Testis (tissue), 2 donors: ENCODE measurements at regions not wholly inside any gene's neighbourhood (a gene's known extent, or its start where the extent isn't known, plus 50 kb on each side); places are given as distances from the start of the nearest gene placed in this dataset.
"Not testable (repeated sequence)": the region's sequence is repeated elsewhere in the genome, so short reads cannot be mapped to it uniquely, and the experiment has no call there.

Source experiments
- DNase-seq: peaks from one replicate; pipeline ENCODE4 v3.0.0-alpha.2; 2019
- H3K27ac ChIP-seq, 2 donors: fragments of 200-600 bp; sonication (generic); one replicate each; pipeline ENCODE4 v1.5.1; 2019
- H3K27me3 ChIP-seq: fragments of 200-600 bp; sonication (generic); one replicate; pipeline ENCODE4 v1.5.1; 2019
- H3K36me3 ChIP-seq: fragments of 200-600 bp; sonication (generic); one replicate; pipeline ENCODE4 v1.5.1; 2017; ENCODE audit warnings: low read depth; ENCODE audit errors: missing control alignments
- H3K4me1 ChIP-seq: fragments of 200-600 bp; sonication (generic); one replicate; pipeline ENCODE4 v1.5.1; 2019
- H3K4me3 ChIP-seq, 2 donors: fragments of 200-600 bp; sonication (generic); one replicate each; pipeline ENCODE4 v1.5.1; 2017 to 2019
- H3K9me3 ChIP-seq: fragments of 200-600 bp; sonication (generic); one replicate; pipeline ENCODE4 v1.5.1; 2017
- CTCF ChIP-seq, 3 experiments: fragments of 450-650 bp in 2 of 3; fragments of 200-600 bp in 1 of 3; sonication (generic) in 1 of 3; IDR thresholded peaks; one replicate each; pipeline ENCODE4 v1.5.1; 2016 to 2019; ENCODE audit warnings: antibody characterized with exemption in 3 of 3, mild to moderate bottlenecking in 2 of 3, moderate library complexity in 1 of 3
- POLR2A ChIP-seq: fragments of 450-650 bp; IDR thresholded peaks from one replicate; pipeline ENCODE4 v1.6.1; 2017; ENCODE audit warnings: antibody characterized with exemption, mild to moderate bottlenecking, moderate library complexity
- WGBS, 2 donors: methylation state at CpG; one replicate each; pipeline ENCODE4 v1.1.5; 2018; 5-methylcytosine and 5-hydroxymethylcytosine counted together
- intact Hi-C: fragments of 100-400 bp; cut with DNase I; formaldehyde crosslinking; loops from one replicate; pipeline ENCODE4 v1.15.1; 2023; ENCODE audit warnings: low total_unique reads

GRCh38 chr7:119996634-119997033 lies 276.3 kb upstream of the KCND2 start:
- intact Hi-C loops: no loop called here
- 60 to 66% methylated on average over 3 of the region's 3 CpGs for WGBS, 2 donors
- TF ChIP-seq CTCF (IDR thresholded peaks at IDR 0.05): no peak
- TF ChIP-seq POLR2A: no peak
- no peaks in the 10 kb centered on the region for H3K4me1 ChIP-seq
- no peaks in the 10 kb centered on the region for H3K9me3 ChIP-seq
- DNase-seq: no peak
- H3K4me3 ChIP-seq: no peak overlapping the region
- no peaks in the 10 kb centered on the region for H3K36me3 ChIP-seq
- H3K27ac ChIP-seq: no peak overlapping the region
- no peaks in the 10 kb centered on the region for H3K27me3 ChIP-seq

- no peak for TF ChIP-seq CTCF (IDR thresholded peaks at IDR 0.05)
- TF ChIP-seq POLR2A: no peak
- 92 to 94% methylated on average over 5 of the region's 5 CpGs for WGBS, 2 donors
- Histone ChIP-seq H3K4me1 (no peaks in the 10 kb centered on the region), H3K27me3 (no peaks in the 10 kb centered on the region), H3K27ac (no peak overlapping the region), H3K36me3 (no peaks in the 10 kb centered on the region), H3K9me3 (no peaks in the 10 kb centered on the region), H3K4me3 (no peak overlapping the region)
- DNase-seq: no peak
- intact Hi-C loops: no loop called here
Observed at GRCh38 chr7:119999738-120000475, 273.1 kb upstream of the KCND2 start.

GRCh38 chr7:120005720-120006119 lies 267.3 kb upstream of the KCND2 start:
- no peaks in the 10 kb centered on the region for H3K9me3 ChIP-seq
- TF ChIP-seq CTCF (IDR thresholded peaks at IDR 0.05) (no peak), POLR2A (no peak)
- 91 to 96% methylated on average over 6 of the region's 6 CpGs for WGBS, 2 donors
- H3K4me1 ChIP-seq: no peaks in the 10 kb centered on the region
- no peak overlapping the region for H3K27ac ChIP-seq
- H3K27me3 ChIP-seq: no peaks in the 10 kb centered on the region
- no peak overlapping the region for H3K4me3 ChIP-seq
- H3K36me3 ChIP-seq: no peaks in the 10 kb centered on the region
- intact Hi-C loops: no loop called here
- DNase-seq: no peak

GRCh38 chr7:120014301-120014700 lies 258.7 kb upstream of the KCND2 start:
- H3K27ac ChIP-seq, H3K9me3 ChIP-seq, H3K27me3 ChIP-seq, H3K4me1 ChIP-seq, H3K36me3 ChIP-seq, intact Hi-C loops, DNase-seq, H3K4me3 ChIP-seq: not testable (repeated sequence)
- WGBS, 2 donors: 83 to 95% methylated on average over 5 of the region's 5 CpGs

GRCh38 chr7:120014925-120015465 lies 258.0 kb upstream of the KCND2 start:
- Histone ChIP-seq H3K27me3 (no peaks in the 10 kb centered on the region), H3K9me3 (no peaks in the 10 kb centered on the region), H3K36me3 (no peaks in the 10 kb centered on the region), H3K4me3 (no peak overlapping the region), H3K27ac (no peak overlapping the region), H3K4me1 (no peaks in the 10 kb centered on the region)
- TF ChIP-seq POLR2A: no peak
- no peak for TF ChIP-seq CTCF (IDR thresholded peaks at IDR 0.05)
- intact Hi-C loops: no loop called here
- DNase-seq: no peak
- 72 to 74% methylated on average over 4 of the region's 4 CpGs for WGBS, 2 donors
